GM10266 (cell line): ENCODE measurements at regions not wholly inside any gene's neighbourhood (a gene's known extent, or its start where the extent isn't known, plus 50 kb on each side); places are given as distances from the start of the nearest gene placed in this dataset.

Experiments used
- DNase-seq: peaks from one replicate; pipeline ENCODE4 v3.0.0; 2012; ENCODE audit errors: extremely low spot score
- CTCF ChIP-seq: IDR thresholded peaks from 2 replicates; pipeline ENCODE4 v1.5.1; 2012; ENCODE audit warnings: mild to moderate bottlenecking, low read depth; ENCODE audit not compliant: control insufficient read depth, insufficient read depth; ENCODE audit errors: missing control alignments

- no peak for DNase-seq
- TF ChIP-seq CTCF: no peak
Observed at GRCh38 chr20:57794600-57795341, 85.0 kb upstream of the PMEPA1 start.

- no peak for TF ChIP-seq CTCF
- no peak for DNase-seq
Observed at GRCh38 chr20:57794036-57794435, 84.2 kb upstream of the PMEPA1 start.

- no peak for DNase-seq
- TF ChIP-seq CTCF: no peak
Observed at GRCh38 chr20:57793421-57793820, 83.6 kb upstream of the PMEPA1 start.

- no peak for TF ChIP-seq CTCF
- DNase-seq: no peak
Observed at GRCh38 chr20:57792386-57793080, 82.7 kb upstream of the PMEPA1 start.

GRCh38 chr20:57791966-57792365, 82.2 kb upstream of the PMEPA1 start:
- no peak for TF ChIP-seq CTCF
- no peak for DNase-seq

- TF ChIP-seq CTCF: no peak
- no peak for DNase-seq
Observed at GRCh38 chr20:57791178-57791962, 81.6 kb upstream of the PMEPA1 start.
